Dedifferentiated amniotic fluid mesenchymal stem cell (primary cell): ENCODE measurements at regions not wholly inside any gene's neighbourhood (a gene's known extent, or its start where the extent isn't known, plus 50 kb on each side); places are given as distances from the start of the nearest gene placed in this dataset.

Experiments used
- DNase-seq: peaks from one replicate; pipeline ENCODE4 v3.0.0-alpha.2; 2016; ENCODE audit errors: extremely low spot score

GRCh38 chr9:96087669-96088299 is 212.3 kb downstream of the ERCC6L2 start:
- no peak for DNase-seq

GRCh38 chr9:96086936-96087571 is 211.6 kb downstream of the ERCC6L2 start:
- no peak for DNase-seq

- DNase-seq, result no peak
Observed at GRCh38 chr9:96085491-96086143, 210.1 kb downstream of the ERCC6L2 start.

- no peak for DNase-seq
Observed at GRCh38 chr9:96084331-96084734, 208.8 kb downstream of the ERCC6L2 start.

- DNase-seq, result no peak
Observed at GRCh38 chr9:96082516-96083232, 207.2 kb downstream of the ERCC6L2 start.

GRCh38 chr9:96080364-96080763 is 204.9 kb downstream of the ERCC6L2 start:
- no peak for DNase-seq

- no peak for DNase-seq
Observed at GRCh38 chr9:96079779-96080178, 204.3 kb downstream of the ERCC6L2 start.

GRCh38 chr9:96078897-96079490 is 203.5 kb downstream of the ERCC6L2 start:
- DNase-seq, result no peak

GRCh38 chr9:96075757-96076156 is 200.3 kb downstream of the ERCC6L2 start:
- DNase-seq, result no peak

GRCh38 chr9:96075111-96075510 is 199.6 kb downstream of the ERCC6L2 start:
- DNase-seq, result no peak

GRCh38 chr9:96073531-96074480 is 198.3 kb downstream of the ERCC6L2 start:
- no peak for DNase-seq

GRCh38 chr9:96072930-96073329 is 197.4 kb downstream of the ERCC6L2 start:
- no peak for DNase-seq

GRCh38 chr9:96071815-96072124 is 196.3 kb downstream of the ERCC6L2 start:
- no peak for DNase-seq

GRCh38 chr9:96071076-96071814 is 195.8 kb downstream of the ERCC6L2 start:
- peak; percentile 19 for DNase-seq

- DNase-seq, result no peak
Observed at GRCh38 chr9:96069629-96070220, 194.2 kb downstream of the ERCC6L2 start.

- DNase-seq, result no peak
Observed at GRCh38 chr9:96068511-96068910, 193.0 kb downstream of the ERCC6L2 start.

GRCh38 chr9:96067600-96067999 is 192.1 kb downstream of the ERCC6L2 start:
- no peak for DNase-seq

- DNase-seq, result no peak
Observed at GRCh38 chr9:96067004-96067403, 191.5 kb downstream of the ERCC6L2 start.

GRCh38 chr9:96065482-96066251 is 190.2 kb downstream of the ERCC6L2 start:
- no peak for DNase-seq
